ENCODE measurements at regions not wholly inside any gene's neighbourhood (a gene's known extent, or its start where the extent isn't known, plus 50 kb on each side); places are given as distances from the start of the nearest gene placed in this dataset.

GRCh38 chr20:22744341-22745193 is 160.2 kb upstream of the FOXA2 start:
- WGBS, result 35% methylated on average over 2 of the region's 2 CpGs
- Histone ChIP-seq H3K27ac (replicated peaks in 1 of 4) (no peak overlapping the region), H3K36me3 (no peaks in the 10 kb centered on the region), H3K4me1 (peaks cover 0 to 9% (median 8%) of the 10 kb centered on the region in 4 donors), H3K27me3 (peaks cover 0 to 4% (median 0%) of the 10 kb centered on the region in 4 donors), H3K9me3 (peaks cover 0 to 5% (median 0%) of the 10 kb centered on the region in 4 donors), H3K4me3 (no peak overlapping the region)
- no peak for TF ChIP-seq CTCF (IDR thresholded peaks at IDR 0.05)
- no peak for TF ChIP-seq POLR2A (IDR thresholded peaks at IDR 0.05; ENCODE audit: low read depth)
- intact Hi-C loops (cut with DNase I), result no loop called here
- no peak for DNase-seq (ENCODE audit: extremely low spot score)

- intact Hi-C loops (cut with DNase I), result no loop called here
- 33% methylated on average over 1 of the region's 1 CpG for WGBS
Measured at GRCh38 chr20:22745194-22745500, 160.8 kb upstream of the FOXA2 start.

GRCh38 chr20:22746957-22747356 is 162.6 kb upstream of the FOXA2 start:
- Histone ChIP-seq H3K4me1 (peaks cover 0 to 9% (median 8%) of the 10 kb centered on the region in 4 donors), H3K27ac (replicated peaks in 1 of 4) (no peak overlapping the region), H3K27me3 (peaks cover 0 to 8% (median 0%) of the 10 kb centered on the region in 4 donors), H3K36me3 (no peaks in the 10 kb centered on the region), H3K9me3 (peaks cover 0 to 5% (median 0%) of the 10 kb centered on the region in 4 donors), H3K4me3 (no peak overlapping the region)
- no peak for DNase-seq (ENCODE audit: extremely low spot score)
- TF ChIP-seq CTCF (IDR thresholded peaks at IDR 0.05) (no peak), POLR2AphosphoS5 (IDR thresholded peaks at IDR 0.05) (no peak), EP300 (IDR thresholded peaks at IDR 0.05) (no peak), POLR2A (IDR thresholded peaks at IDR 0.05; ENCODE audit: low read depth) (no peak)
- intact Hi-C loops (cut with DNase I), result no loop called here
- 75% methylated on average over 5 of the region's 5 CpGs for WGBS

More at GRCh38 chr20:22745194-22745500, 160.8 kb upstream of the FOXA2 start:
- Histone ChIP-seq H3K9me3 (peaks cover 0 to 5% (median 0%) of the 10 kb centered on the region in 4 donors), H3K27ac (replicated peaks in 1 of 4) (no peak overlapping the region), H3K4me3 (no peak overlapping the region), H3K27me3 (peaks cover 0 to 4% (median 0%) of the 10 kb centered on the region in 4 donors), H3K4me1 (peaks cover 0 to 9% (median 8%) of the 10 kb centered on the region in 4 donors), H3K36me3 (no peaks in the 10 kb centered on the region)
- TF ChIP-seq POLR2A (IDR thresholded peaks at IDR 0.05; ENCODE audit: low read depth), result no peak
- no peak for DNase-seq (ENCODE audit: extremely low spot score)

- H3K27me3 ChIP-seq, result peaks cover 0 to 8% (median 0%) of the 10 kb centered on the region in 4 donors
- no peaks in the 10 kb centered on the region for H3K36me3 ChIP-seq
- no peak overlapping the region for H3K27ac ChIP-seq (replicated peaks in 1 of 4)
- H3K9me3 ChIP-seq, result no peaks in the 10 kb centered on the region
- H3K4me3 ChIP-seq, result no peak overlapping the region
- DNase-seq (ENCODE audit: extremely low spot score), result no peak
- 91% methylated on average over 1 of the region's 1 CpG for WGBS
- TF ChIP-seq POLR2AphosphoS5 (IDR thresholded peaks at IDR 0.05) (no peak), POLR2A (IDR thresholded peaks at IDR 0.05; ENCODE audit: low read depth) (no peak), CTCF (IDR thresholded peaks at IDR 0.05) (no peak), EP300 (IDR thresholded peaks at IDR 0.05) (no peak)
- intact Hi-C loops (cut with DNase I), result no loop called here
- H3K4me1 ChIP-seq, result no peaks in the 10 kb centered on the region
Measured at GRCh38 chr20:22752324-22752723, 168.0 kb upstream of the FOXA2 start.

- no peak overlapping the region for H3K27ac ChIP-seq (replicated peaks in 1 of 4)
- no peaks in the 10 kb centered on the region for H3K9me3 ChIP-seq
- no peak for TF ChIP-seq POLR2A (IDR thresholded peaks at IDR 0.05; ENCODE audit: low read depth)
- no peak for TF ChIP-seq CTCF (IDR thresholded peaks at IDR 0.05)
- TF ChIP-seq POLR2AphosphoS5 (IDR thresholded peaks at IDR 0.05), result no peak
- TF ChIP-seq EP300 (IDR thresholded peaks at IDR 0.05), result no peak
- H3K36me3 ChIP-seq, result no peaks in the 10 kb centered on the region
- peaks cover 0 to 3% (median under 1%) of the 10 kb centered on the region in 4 donors for H3K4me1 ChIP-seq
- H3K4me3 ChIP-seq, result no peak overlapping the region
- no peak for DNase-seq (ENCODE audit: extremely low spot score)
- no peaks in the 10 kb centered on the region for H3K27me3 ChIP-seq
- WGBS, result 87% methylated on average over 10 of the region's 10 CpGs
- intact Hi-C loops (cut with DNase I), result no loop called here
Measured at GRCh38 chr20:22757424-22758183, 173.2 kb upstream of the FOXA2 start.
